GM12878 (cell line): ENCODE measurements at regions not wholly inside any gene's neighbourhood (a gene's known extent, or its start where the extent isn't known, plus 50 kb on each side); places are given as distances from the start of the nearest gene placed in this dataset.
"Not testable (repeated sequence)": the region's sequence is repeated elsewhere in the genome, so short reads cannot be mapped to it uniquely, and the experiment has no call there.

Source experiments
- ATAC-seq: fragments of 200-7000 bp; cut with Tn5 transposase; 3 replicates; pipeline ENCODE4 v1.9.1; 2020; ENCODE audit warnings: mild to moderate bottlenecking, moderate library complexity
- BruUV-seq: library from RNA; stranded (reverse); fragments of 400-500 nt; replicated peaks from 2 replicates; lab custom pipeline; 2021; lab: Mats Ljungman, UMichigan
- CTCF ChIA-PET: fragments of 300-600 bp; sonication (Branson Sonifier 250); formaldehyde crosslinking; extraction: SDS; loops from one replicate; lab custom pipeline; 2021; ENCODE audit warnings: inconsistent platforms; lab: Yijun Ruan, JAX
- POLR2A ChIA-PET: fragments of 350-600 bp; formaldehyde crosslinking; extraction: SDS; loops from one replicate; lab custom pipeline; 2021; ENCODE audit warnings: inconsistent platforms; lab: Charles Lee
- RAD21 ChIA-PET: fragments of 300-600 bp; sonication (Branson Sonifier 250); formaldehyde crosslinking; loops from one replicate; lab custom pipeline; 2023; ENCODE audit warnings: antibody characterized with exemption; ENCODE audit not compliant: unreplicated experiment; lab: Charles Lee
- SMC1A ChIA-PET: fragments of 300-600 bp; sonication (Branson Sonifier 250); formaldehyde crosslinking; loops from one replicate; lab custom pipeline; 2023; ENCODE audit not compliant: unreplicated experiment, uncharacterized antibody; lab: Charles Lee
- DNase-seq: peaks from one replicate; pipeline ENCODE4 v3.0.0-alpha.2; 2011; ENCODE audit warnings: low read depth, low spot score
- FAIRE-seq: peaks from 3 replicates; lab custom pipeline; 2011; peaks lifted over from hg19 to GRCh38; lab: Jason Lieb, UNC
- H2AFZ ChIP-seq: 2 replicates; pipeline ENCODE4 v1.6.0; 2011; ENCODE audit warnings: low read depth, low read length, control low read depth; ENCODE audit not compliant: control insufficient read depth
- H3K27ac ChIP-seq: 2 replicates; pipeline ENCODE4 v1.5.1; 2011; ENCODE audit warnings: control low read depth; ENCODE audit not compliant: control insufficient read depth, insufficient read depth
- H3K27me3 ChIP-seq, 2 experiments: replicated peaks in 1 of 2; 2 replicates each; pipeline versions ENCODE4 v1.6.0 to v1.6.1; 2011; ENCODE audit warnings: low read length in 1 of 2; ENCODE audit not compliant: control insufficient read depth in 2 of 2, insufficient read depth in 2 of 2
- H3K36me3 ChIP-seq, 2 experiments: 2 replicates each; pipeline ENCODE4 v1.5.1; 2011; ENCODE audit warnings: low read length in 1 of 2; ENCODE audit not compliant: control insufficient read depth in 2 of 2, insufficient read depth in 2 of 2
- H3K4me1 ChIP-seq: 2 replicates; pipeline ENCODE4 v1.6.1; 2011; ENCODE audit warnings: mild to moderate bottlenecking, low read length, moderate library complexity, mixed read lengths; ENCODE audit not compliant: control insufficient read depth, insufficient read depth
- H3K4me2 ChIP-seq: 2 replicates; pipeline ENCODE4 v1.6.0; 2011; ENCODE audit warnings: control low read depth; ENCODE audit not compliant: control insufficient read depth, insufficient read depth
- H3K4me3 ChIP-seq: fragments of 200-600 bp; sonication (generic); 2 replicates; pipeline ENCODE4 v1.5.1; 2016
- H3K79me2 ChIP-seq: 2 replicates; pipeline ENCODE4 v1.6.0; 2011; ENCODE audit warnings: low read length; ENCODE audit not compliant: control insufficient read depth, insufficient read depth
- H3K9ac ChIP-seq: 2 replicates; pipeline ENCODE4 v1.8.0; 2011; ENCODE audit warnings: low read length, control low read depth, mixed read lengths; ENCODE audit not compliant: control insufficient read depth, insufficient read depth
- H3K9me3 ChIP-seq: replicated peaks from 3 replicates; pipeline ENCODE4 v1.5.1; 2011; ENCODE audit warnings: mild to moderate bottlenecking, low read length; ENCODE audit not compliant: control insufficient read depth, insufficient read depth
- H4K20me1 ChIP-seq: 2 replicates; pipeline ENCODE4 v1.6.0; 2011; ENCODE audit not compliant: control insufficient read depth, insufficient read depth
- REST ChIP-seq: IDR thresholded peaks from 2 replicates; pipeline ENCODE4 v1.6.1; 2012; ENCODE audit warnings: mild to moderate bottlenecking, low read depth, low read length
- SIX5 ChIP-seq: IDR thresholded peaks from 2 replicates; pipeline ENCODE4 v1.6.1; 2011; ENCODE audit warnings: mild to moderate bottlenecking, low read depth, low read length, moderate library complexity; ENCODE audit not compliant: severe bottlenecking
- WGBS: methylation state at CpG from one replicate; pipeline ENCODE4 v1.1.6; 2016; ENCODE audit warnings: low lambda C conversion rate; ENCODE audit not compliant: insufficient replicate concordance, insufficient coverage; ENCODE audit errors: missing lambda C conversion rate; 5-methylcytosine and 5-hydroxymethylcytosine counted together
- in situ Hi-C: fragments of 300-500 bp; cut with MboI; formaldehyde crosslinking; loops from 9 replicates; pipeline ENCODE4 v1.14.3; 2018; ENCODE audit warnings: mixed read lengths
- intact Hi-C: fragments of 100-400 bp; cut with micrococcal nuclease; formaldehyde crosslinking; loops from one replicate; pipeline ENCODE4 v1.14.2; 2022; ENCODE audit not compliant: unreplicated experiment

GRCh38 chr17:27209316-27209715, 84.6 kb upstream of the WSB1 start (continued):
- TF ChIP-seq REST (no peak), SIX5 (no peak)
- TF ChIP-seq, all 136 proteins: peak for 0

- POLR2A ChIA-PET, in situ Hi-C loops, DNase-seq, ATAC-seq, H3K27me3 ChIP-seq, H2AFZ ChIP-seq, H3K9ac ChIP-seq, H3K4me3 ChIP-seq, intact Hi-C loops, SMC1A ChIA-PET, H3K79me2 ChIP-seq, H4K20me1 ChIP-seq, H3K9me3 ChIP-seq, H3K27ac ChIP-seq, RAD21 ChIA-PET, BruUV-seq, H3K36me3 ChIP-seq, H3K4me1 ChIP-seq, CTCF ChIA-PET, H3K4me2 ChIP-seq: not testable (repeated sequence)
- peak; percentile 72 for FAIRE-seq
- 0% methylated on average over 1 of the region's 5 CpGs for WGBS
Measured at GRCh38 chr17:27210809-27211208, 83.1 kb upstream of the WSB1 start.
